WTC11 (cell line): ENCODE measurements at regions not wholly inside any gene's neighbourhood (a gene's known extent, or its start where the extent isn't known, plus 50 kb on each side); places are given as distances from the start of the nearest gene placed in this dataset.

Experiments used
- CREM ChIP-seq: sonication (generic); formaldehyde crosslinking; IDR thresholded peaks from 2 replicates; pipeline ENCODE4 v1.8.1; 2022; ENCODE audit warnings: mild to moderate bottlenecking, missing genetic modification reagents, moderate library complexity
- ELF4 ChIP-seq: sonication (generic); formaldehyde crosslinking; IDR thresholded peaks from 2 replicates; pipeline ENCODE4 v1.8.1; 2022; ENCODE audit warnings: low read depth, mild to moderate bottlenecking, moderate library complexity, missing genetic modification reagents
- FOXK1 ChIP-seq: sonication (generic); formaldehyde crosslinking; IDR thresholded peaks from 2 replicates; pipeline ENCODE4 v1.8.0; 2022; ENCODE audit warnings: mild to moderate bottlenecking, moderate library complexity, missing genetic modification reagents
- NR1H2 ChIP-seq: sonication (generic); formaldehyde crosslinking; IDR thresholded peaks from 2 replicates; pipeline ENCODE4 v1.9.0; 2021; ENCODE audit warnings: mild to moderate bottlenecking, moderate library complexity, missing genetic modification reagents
- TF ChIP-seq, protein P1 (sequence below): fragments of 200-600 bp; IDR thresholded peaks from 2 replicates; pipeline ENCODE4 v1.8.0; 2022; ENCODE audit warnings: antibody characterized with exemption
- TF ChIP-seq, protein P2 (sequence below): sonication (generic); formaldehyde crosslinking; IDR thresholded peaks from 2 replicates; pipeline ENCODE4 v1.8.1; 2022; ENCODE audit warnings: missing genetic modification reagents, borderline replicate concordance
- TF ChIP-seq, protein P3 (sequence below): sonication (generic); formaldehyde crosslinking; IDR thresholded peaks from 2 replicates; pipeline ENCODE4 v1.8.0; 2023; ENCODE audit warnings: mild to moderate bottlenecking, missing genetic modification reagents
- TF ChIP-seq, protein P4 (sequence below): sonication (generic); formaldehyde crosslinking; conservative IDR thresholded peaks from 2 replicates; pipeline ENCODE4 v1.8.1; 2022; ENCODE audit warnings: mild to moderate bottlenecking, missing genetic modification reagents
- TF ChIP-seq, protein P5 (sequence below): sonication (generic); formaldehyde crosslinking; IDR thresholded peaks from 2 replicates; pipeline ENCODE4 v1.8.0; 2022; ENCODE audit warnings: mild to moderate bottlenecking, missing genetic modification reagents
- TF ChIP-seq, protein P6 (sequence below): sonication (generic); formaldehyde crosslinking; IDR thresholded peaks from 2 replicates; pipeline ENCODE4 v1.8.0; 2022; ENCODE audit warnings: missing genetic modification reagents
- TF ChIP-seq, protein P7 (sequence below): sonication (generic); formaldehyde crosslinking; IDR thresholded peaks from 2 replicates; pipeline ENCODE4 v1.8.1; 2023; ENCODE audit warnings: mild to moderate bottlenecking, missing genetic modification reagents

DNA sequence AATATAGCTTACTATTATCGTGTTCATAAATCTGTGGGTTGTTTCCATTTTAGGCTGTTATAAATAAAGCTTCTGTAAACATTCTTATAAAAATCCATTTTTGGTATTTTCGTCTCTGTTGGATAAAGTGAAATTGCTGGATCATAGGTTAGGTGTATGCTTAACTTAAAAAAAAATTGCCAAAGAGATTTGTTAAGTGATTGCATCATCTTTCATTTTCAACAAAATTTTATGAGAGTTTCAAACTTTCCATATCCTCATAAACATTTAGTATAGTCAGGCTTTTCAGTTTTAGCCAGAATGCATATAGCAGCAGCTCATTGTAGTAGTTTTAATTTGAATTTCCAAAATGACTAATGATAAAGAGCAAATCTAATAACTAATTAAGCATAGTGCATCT lies 146.7 kb upstream of the CNTN5 start:
- TF ChIP-seq ELF4 (CRISPR knock-in tag) (no peak), CREM (no peak), NR1H2 (no peak), FOXK1 (CRISPR knock-in tag) (no peak)
- TF ChIP-seq, protein P1, sequence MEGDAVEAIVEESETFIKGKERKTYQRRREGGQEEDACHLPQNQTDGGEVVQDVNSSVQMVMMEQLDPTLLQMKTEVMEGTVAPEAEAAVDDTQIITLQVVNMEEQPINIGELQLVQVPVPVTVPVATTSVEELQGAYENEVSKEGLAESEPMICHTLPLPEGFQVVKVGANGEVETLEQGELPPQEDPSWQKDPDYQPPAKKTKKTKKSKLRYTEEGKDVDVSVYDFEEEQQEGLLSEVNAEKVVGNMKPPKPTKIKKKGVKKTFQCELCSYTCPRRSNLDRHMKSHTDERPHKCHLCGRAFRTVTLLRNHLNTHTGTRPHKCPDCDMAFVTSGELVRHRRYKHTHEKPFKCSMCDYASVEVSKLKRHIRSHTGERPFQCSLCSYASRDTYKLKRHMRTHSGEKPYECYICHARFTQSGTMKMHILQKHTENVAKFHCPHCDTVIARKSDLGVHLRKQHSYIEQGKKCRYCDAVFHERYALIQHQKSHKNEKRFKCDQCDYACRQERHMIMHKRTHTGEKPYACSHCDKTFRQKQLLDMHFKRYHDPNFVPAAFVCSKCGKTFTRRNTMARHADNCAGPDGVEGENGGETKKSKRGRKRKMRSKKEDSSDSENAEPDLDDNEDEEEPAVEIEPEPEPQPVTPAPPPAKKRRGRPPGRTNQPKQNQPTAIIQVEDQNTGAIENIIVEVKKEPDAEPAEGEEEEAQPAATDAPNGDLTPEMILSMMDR: no peak
- TF ChIP-seq, protein P2, sequence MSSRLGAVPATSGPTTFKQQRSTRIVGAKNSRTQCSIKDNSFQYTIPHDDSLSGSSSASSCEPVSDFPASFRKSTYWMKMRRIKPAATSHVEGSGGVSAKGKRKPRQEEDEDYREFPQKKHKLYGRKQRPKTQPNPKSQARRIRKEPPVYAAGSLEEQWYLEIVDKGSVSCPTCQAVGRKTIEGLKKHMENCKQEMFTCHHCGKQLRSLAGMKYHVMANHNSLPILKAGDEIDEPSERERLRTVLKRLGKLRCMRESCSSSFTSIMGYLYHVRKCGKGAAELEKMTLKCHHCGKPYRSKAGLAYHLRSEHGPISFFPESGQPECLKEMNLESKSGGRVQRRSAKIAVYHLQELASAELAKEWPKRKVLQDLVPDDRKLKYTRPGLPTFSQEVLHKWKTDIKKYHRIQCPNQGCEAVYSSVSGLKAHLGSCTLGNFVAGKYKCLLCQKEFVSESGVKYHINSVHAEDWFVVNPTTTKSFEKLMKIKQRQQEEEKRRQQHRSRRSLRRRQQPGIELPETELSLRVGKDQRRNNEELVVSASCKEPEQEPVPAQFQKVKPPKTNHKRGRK (CRISPR knock-in tag): no peak
- TF ChIP-seq, protein P3, sequence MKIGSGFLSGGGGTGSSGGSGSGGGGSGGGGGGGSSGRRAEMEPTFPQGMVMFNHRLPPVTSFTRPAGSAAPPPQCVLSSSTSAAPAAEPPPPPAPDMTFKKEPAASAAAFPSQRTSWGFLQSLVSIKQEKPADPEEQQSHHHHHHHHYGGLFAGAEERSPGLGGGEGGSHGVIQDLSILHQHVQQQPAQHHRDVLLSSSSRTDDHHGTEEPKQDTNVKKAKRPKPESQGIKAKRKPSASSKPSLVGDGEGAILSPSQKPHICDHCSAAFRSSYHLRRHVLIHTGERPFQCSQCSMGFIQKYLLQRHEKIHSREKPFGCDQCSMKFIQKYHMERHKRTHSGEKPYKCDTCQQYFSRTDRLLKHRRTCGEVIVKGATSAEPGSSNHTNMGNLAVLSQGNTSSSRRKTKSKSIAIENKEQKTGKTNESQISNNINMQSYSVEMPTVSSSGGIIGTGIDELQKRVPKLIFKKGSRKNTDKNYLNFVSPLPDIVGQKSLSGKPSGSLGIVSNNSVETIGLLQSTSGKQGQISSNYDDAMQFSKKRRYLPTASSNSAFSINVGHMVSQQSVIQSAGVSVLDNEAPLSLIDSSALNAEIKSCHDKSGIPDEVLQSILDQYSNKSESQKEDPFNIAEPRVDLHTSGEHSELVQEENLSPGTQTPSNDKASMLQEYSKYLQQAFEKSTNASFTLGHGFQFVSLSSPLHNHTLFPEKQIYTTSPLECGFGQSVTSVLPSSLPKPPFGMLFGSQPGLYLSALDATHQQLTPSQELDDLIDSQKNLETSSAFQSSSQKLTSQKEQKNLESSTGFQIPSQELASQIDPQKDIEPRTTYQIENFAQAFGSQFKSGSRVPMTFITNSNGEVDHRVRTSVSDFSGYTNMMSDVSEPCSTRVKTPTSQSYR (CRISPR knock-in tag): no peak
- TF ChIP-seq, protein P4, sequence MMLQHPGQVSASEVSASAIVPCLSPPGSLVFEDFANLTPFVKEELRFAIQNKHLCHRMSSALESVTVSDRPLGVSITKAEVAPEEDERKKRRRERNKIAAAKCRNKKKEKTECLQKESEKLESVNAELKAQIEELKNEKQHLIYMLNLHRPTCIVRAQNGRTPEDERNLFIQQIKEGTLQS (CRISPR knock-in tag): no peak
- TF ChIP-seq, protein P5, sequence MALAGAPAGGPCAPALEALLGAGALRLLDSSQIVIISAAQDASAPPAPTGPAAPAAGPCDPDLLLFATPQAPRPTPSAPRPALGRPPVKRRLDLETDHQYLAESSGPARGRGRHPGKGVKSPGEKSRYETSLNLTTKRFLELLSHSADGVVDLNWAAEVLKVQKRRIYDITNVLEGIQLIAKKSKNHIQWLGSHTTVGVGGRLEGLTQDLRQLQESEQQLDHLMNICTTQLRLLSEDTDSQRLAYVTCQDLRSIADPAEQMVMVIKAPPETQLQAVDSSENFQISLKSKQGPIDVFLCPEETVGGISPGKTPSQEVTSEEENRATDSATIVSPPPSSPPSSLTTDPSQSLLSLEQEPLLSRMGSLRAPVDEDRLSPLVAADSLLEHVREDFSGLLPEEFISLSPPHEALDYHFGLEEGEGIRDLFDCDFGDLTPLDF (CRISPR knock-in tag): no peak
- TF ChIP-seq, protein P6, sequence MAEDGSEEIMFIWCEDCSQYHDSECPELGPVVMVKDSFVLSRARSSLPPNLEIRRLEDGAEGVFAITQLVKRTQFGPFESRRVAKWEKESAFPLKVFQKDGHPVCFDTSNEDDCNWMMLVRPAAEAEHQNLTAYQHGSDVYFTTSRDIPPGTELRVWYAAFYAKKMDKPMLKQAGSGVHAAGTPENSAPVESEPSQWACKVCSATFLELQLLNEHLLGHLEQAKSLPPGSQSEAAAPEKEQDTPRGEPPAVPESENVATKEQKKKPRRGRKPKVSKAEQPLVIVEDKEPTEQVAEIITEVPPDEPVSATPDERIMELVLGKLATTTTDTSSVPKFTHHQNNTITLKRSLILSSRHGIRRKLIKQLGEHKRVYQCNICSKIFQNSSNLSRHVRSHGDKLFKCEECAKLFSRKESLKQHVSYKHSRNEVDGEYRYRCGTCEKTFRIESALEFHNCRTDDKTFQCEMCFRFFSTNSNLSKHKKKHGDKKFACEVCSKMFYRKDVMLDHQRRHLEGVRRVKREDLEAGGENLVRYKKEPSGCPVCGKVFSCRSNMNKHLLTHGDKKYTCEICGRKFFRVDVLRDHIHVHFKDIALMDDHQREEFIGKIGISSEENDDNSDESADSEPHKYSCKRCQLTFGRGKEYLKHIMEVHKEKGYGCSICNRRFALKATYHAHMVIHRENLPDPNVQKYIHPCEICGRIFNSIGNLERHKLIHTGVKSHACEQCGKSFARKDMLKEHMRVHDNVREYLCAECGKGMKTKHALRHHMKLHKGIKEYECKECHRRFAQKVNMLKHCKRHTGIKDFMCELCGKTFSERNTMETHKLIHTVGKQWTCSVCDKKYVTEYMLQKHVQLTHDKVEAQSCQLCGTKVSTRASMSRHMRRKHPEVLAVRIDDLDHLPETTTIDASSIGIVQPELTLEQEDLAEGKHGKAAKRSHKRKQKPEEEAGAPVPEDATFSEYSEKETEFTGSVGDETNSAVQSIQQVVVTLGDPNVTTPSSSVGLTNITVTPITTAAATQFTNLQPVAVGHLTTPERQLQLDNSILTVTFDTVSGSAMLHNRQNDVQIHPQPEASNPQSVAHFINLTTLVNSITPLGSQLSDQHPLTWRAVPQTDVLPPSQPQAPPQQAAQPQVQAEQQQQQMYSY (CRISPR knock-in tag): no peak
- TF ChIP-seq, protein P7, sequence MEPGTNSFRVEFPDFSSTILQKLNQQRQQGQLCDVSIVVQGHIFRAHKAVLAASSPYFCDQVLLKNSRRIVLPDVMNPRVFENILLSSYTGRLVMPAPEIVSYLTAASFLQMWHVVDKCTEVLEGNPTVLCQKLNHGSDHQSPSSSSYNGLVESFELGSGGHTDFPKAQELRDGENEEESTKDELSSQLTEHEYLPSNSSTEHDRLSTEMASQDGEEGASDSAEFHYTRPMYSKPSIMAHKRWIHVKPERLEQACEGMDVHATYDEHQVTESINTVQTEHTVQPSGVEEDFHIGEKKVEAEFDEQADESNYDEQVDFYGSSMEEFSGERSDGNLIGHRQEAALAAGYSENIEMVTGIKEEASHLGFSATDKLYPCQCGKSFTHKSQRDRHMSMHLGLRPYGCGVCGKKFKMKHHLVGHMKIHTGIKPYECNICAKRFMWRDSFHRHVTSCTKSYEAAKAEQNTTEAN (CRISPR knock-in tag): no peak
